ENCODE measurements at regions not wholly inside any gene's neighbourhood (a gene's known extent, or its start where the extent isn't known, plus 50 kb on each side); places are given as distances from the start of the nearest gene placed in this dataset.
"Not testable (repeated sequence)": the region's sequence is repeated elsewhere in the genome, so short reads cannot be mapped to it uniquely, and the experiment has no call there.

DNA sequence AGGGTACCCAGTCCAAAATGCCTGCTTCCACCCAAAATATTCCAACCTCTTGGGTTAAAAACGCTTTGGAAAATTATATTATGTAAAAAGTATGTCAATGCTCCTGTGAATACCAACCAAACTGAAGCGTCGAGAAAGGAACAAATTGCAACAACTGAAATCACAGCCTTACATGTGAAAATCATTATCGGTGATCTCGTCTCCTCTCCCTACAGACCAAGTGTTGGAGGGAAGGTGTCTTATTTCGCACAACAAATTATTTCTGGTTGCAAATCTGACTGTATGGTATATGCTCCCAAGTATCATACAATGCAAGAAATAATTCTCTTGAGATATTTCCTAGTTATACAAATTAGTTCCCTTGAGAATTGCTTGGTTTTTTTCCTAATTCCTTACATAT lies 89.3 kb upstream of the CDYL2 start:
- no peaks in the 10 kb centered on the region for H3K9me2 ChIP-seq (ENCODE audit: insufficient read depth, low read length)
- ChIA-PET POLR2A (interaction anchor here (0.6 to 1.4 kb wide), 2 partner anchors 18 to 153 kb away, joined by 3 read pairs; no protein-coding TSS in a partner anchor), CTCF (ENCODE audit: unreplicated experiment) (no interaction called here)
- H3K79me2 ChIP-seq (ENCODE audit: insufficient read depth, low read depth, low read length), result no peaks in the 10 kb centered on the region
- no peak overlapping the region for H2AFZ ChIP-seq (ENCODE audit: low read length)
- no peak overlapping the region for H3K27ac ChIP-seq (ENCODE audit: low read depth, low read length, poor library complexity, severe bottlenecking)
- DNase-seq (ENCODE audit: low spot score), result no peak
- no peaks in the 10 kb centered on the region for H4K20me1 ChIP-seq (ENCODE audit: insufficient read depth, low read length)
- no peaks in the 10 kb centered on the region for H3K9me3 ChIP-seq (ENCODE audit: low read length)
- BruUV-seq (replicated peaks), result no TSS peak
- no peaks in the 10 kb centered on the region for H3K36me3 ChIP-seq (ENCODE audit: insufficient read depth, low read length)
- no peak overlapping the region for H3K4me2 ChIP-seq (ENCODE audit: low read length)
- intact Hi-C loops (cut with micrococcal nuclease; ENCODE audit: unreplicated experiment), result no loop called here
- peaks cover 9% of the 10 kb centered on the region for H3K4me1 ChIP-seq (ENCODE audit: insufficient read depth, low read length, poor library complexity, severe bottlenecking)
- H3K4me3 ChIP-seq (ENCODE audit: low read depth, low read length, poor library complexity, severe bottlenecking), result no peak overlapping the region
- TF ChIP-seq EZH2phosphoT487 (IDR thresholded peaks at IDR 0.05; ENCODE audit: borderline replicate concordance, low read depth, low read length), result no peak
- TF ChIP-seq, protein P1, sequence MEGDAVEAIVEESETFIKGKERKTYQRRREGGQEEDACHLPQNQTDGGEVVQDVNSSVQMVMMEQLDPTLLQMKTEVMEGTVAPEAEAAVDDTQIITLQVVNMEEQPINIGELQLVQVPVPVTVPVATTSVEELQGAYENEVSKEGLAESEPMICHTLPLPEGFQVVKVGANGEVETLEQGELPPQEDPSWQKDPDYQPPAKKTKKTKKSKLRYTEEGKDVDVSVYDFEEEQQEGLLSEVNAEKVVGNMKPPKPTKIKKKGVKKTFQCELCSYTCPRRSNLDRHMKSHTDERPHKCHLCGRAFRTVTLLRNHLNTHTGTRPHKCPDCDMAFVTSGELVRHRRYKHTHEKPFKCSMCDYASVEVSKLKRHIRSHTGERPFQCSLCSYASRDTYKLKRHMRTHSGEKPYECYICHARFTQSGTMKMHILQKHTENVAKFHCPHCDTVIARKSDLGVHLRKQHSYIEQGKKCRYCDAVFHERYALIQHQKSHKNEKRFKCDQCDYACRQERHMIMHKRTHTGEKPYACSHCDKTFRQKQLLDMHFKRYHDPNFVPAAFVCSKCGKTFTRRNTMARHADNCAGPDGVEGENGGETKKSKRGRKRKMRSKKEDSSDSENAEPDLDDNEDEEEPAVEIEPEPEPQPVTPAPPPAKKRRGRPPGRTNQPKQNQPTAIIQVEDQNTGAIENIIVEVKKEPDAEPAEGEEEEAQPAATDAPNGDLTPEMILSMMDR (conservative IDR thresholded peaks at IDR 0.05; ENCODE audit: low read length), result no peak

- CTCF ChIA-PET (ENCODE audit: unreplicated experiment); H3K79me2 ChIP-seq (ENCODE audit: insufficient read depth, low read depth, low read length); intact Hi-C loops (cut with micrococcal nuclease; ENCODE audit: unreplicated experiment); H3K27ac ChIP-seq (ENCODE audit: low read depth, low read length, poor library complexity, severe bottlenecking); H3K4me1 ChIP-seq (ENCODE audit: insufficient read depth, low read length, poor library complexity, severe bottlenecking); H3K9me2 ChIP-seq (ENCODE audit: insufficient read depth, low read length); H4K20me1 ChIP-seq (ENCODE audit: insufficient read depth, low read length); POLR2A ChIA-PET; H3K36me3 ChIP-seq (ENCODE audit: insufficient read depth, low read length); H3K9me3 ChIP-seq (ENCODE audit: low read length); BruUV-seq (replicated peaks): not testable (repeated sequence)
- peak; percentile 52 for DNase-seq (ENCODE audit: low spot score)
- peak overlapping the region; percentile 56; the same call in 1 of the 2 replicates for H2AFZ ChIP-seq (ENCODE audit: low read length)
- peak overlapping the region; percentile 38 for H3K4me2 ChIP-seq (ENCODE audit: low read length)
- H3K4me3 ChIP-seq (ENCODE audit: low read depth, low read length, poor library complexity, severe bottlenecking), result peak overlapping the region; percentile 6
These were observed 88.0 kb upstream of the CDYL2 start for GRCh38 chr16:80892395-80892794.

- ChIA-PET CTCF (ENCODE audit: unreplicated experiment) (no interaction called here), POLR2A (no interaction called here)
- peaks cover 9% of the 10 kb centered on the region for H3K4me1 ChIP-seq (ENCODE audit: insufficient read depth, low read length, poor library complexity, severe bottlenecking)
- intact Hi-C loops (cut with micrococcal nuclease; ENCODE audit: unreplicated experiment), result no loop called here
- no peaks in the 10 kb centered on the region for H3K79me2 ChIP-seq (ENCODE audit: insufficient read depth, low read depth, low read length)
- H3K9me2 ChIP-seq (ENCODE audit: insufficient read depth, low read length), result no peaks in the 10 kb centered on the region
- H3K27ac ChIP-seq (ENCODE audit: low read depth, low read length, poor library complexity, severe bottlenecking), result no peak overlapping the region
- no peak for TF ChIP-seq EZH2phosphoT487 (IDR thresholded peaks at IDR 0.05; ENCODE audit: borderline replicate concordance, low read depth, low read length)
- TF ChIP-seq, protein P1 (conservative IDR thresholded peaks at IDR 0.05; ENCODE audit: low read length), result no peak
- H3K4me2 ChIP-seq (ENCODE audit: low read length), result no peak overlapping the region
- H3K36me3 ChIP-seq (ENCODE audit: insufficient read depth, low read length), result no peaks in the 10 kb centered on the region
- H3K9me3 ChIP-seq (ENCODE audit: low read length), result no peaks in the 10 kb centered on the region
- no peaks in the 10 kb centered on the region for H4K20me1 ChIP-seq (ENCODE audit: insufficient read depth, low read length)
- H3K4me3 ChIP-seq (ENCODE audit: low read depth, low read length, poor library complexity, severe bottlenecking), result no peak overlapping the region
- BruUV-seq (replicated peaks), result no TSS peak
- DNase-seq (ENCODE audit: low spot score), result no peak
- H2AFZ ChIP-seq (ENCODE audit: low read length), result no peak overlapping the region
These were observed 85.5 kb upstream of the CDYL2 start for GRCh38 chr16:80889779-80890359.
